ENCODE measurements at regions not wholly inside any gene's neighbourhood (a gene's known extent, or its start where the extent isn't known, plus 50 kb on each side); places are given as distances from the start of the nearest gene placed in this dataset.

- DNase-seq (ENCODE audit: extremely low read depth, low read depth, low spot score): no peak
Measured at GRCh38 chr12:28876196-28876798, 272.8 kb upstream of the FAR2 start.

GRCh38 chr12:28877854-28878253, 271.2 kb upstream of the FAR2 start:
- DNase-seq (ENCODE audit: extremely low read depth, low read depth, low spot score): no peak

- DNase-seq (ENCODE audit: extremely low read depth, low read depth, low spot score): no peak
Measured at GRCh38 chr12:28878629-28879028, 270.4 kb upstream of the FAR2 start.

- DNase-seq (ENCODE audit: extremely low read depth, low read depth, low spot score): no peak
Measured at GRCh38 chr12:28879379-28879778, 269.7 kb upstream of the FAR2 start.

GRCh38 chr12:28882444-28882843, 266.6 kb upstream of the FAR2 start:
- DNase-seq (ENCODE audit: extremely low read depth, low read depth, low spot score): no peak

GRCh38 chr12:28883406-28883997, 265.6 kb upstream of the FAR2 start:
- no peak for DNase-seq (ENCODE audit: extremely low read depth, low read depth, low spot score)

- DNase-seq (ENCODE audit: extremely low read depth, low read depth, low spot score): no peak
Measured at GRCh38 chr12:28884904-28885679, 264.0 kb upstream of the FAR2 start.

- DNase-seq (ENCODE audit: extremely low read depth, low read depth, low spot score): no peak
Measured at GRCh38 chr12:28885928-28886327, 263.1 kb upstream of the FAR2 start.

- no peak for DNase-seq (ENCODE audit: extremely low read depth, low read depth, low spot score)
Measured at GRCh38 chr12:28887461-28887990, 261.6 kb upstream of the FAR2 start.

GRCh38 chr12:28890664-28891063, 258.4 kb upstream of the FAR2 start:
- no peak for DNase-seq (ENCODE audit: extremely low read depth, low read depth, low spot score)

GRCh38 chr12:28891126-28891525, 258.0 kb upstream of the FAR2 start:
- no peak for DNase-seq (ENCODE audit: extremely low read depth, low read depth, low spot score)

GRCh38 chr12:28893365-28893764, 255.7 kb upstream of the FAR2 start:
- no peak for DNase-seq (ENCODE audit: extremely low read depth, low read depth, low spot score)

GRCh38 chr12:28893856-28894255, 255.2 kb upstream of the FAR2 start:
- no peak for DNase-seq (ENCODE audit: extremely low read depth, low read depth, low spot score)

GRCh38 chr12:28896421-28896820, 252.7 kb upstream of the FAR2 start:
- DNase-seq (ENCODE audit: extremely low read depth, low read depth, low spot score): no peak

GRCh38 chr12:28898038-28898437, 251.0 kb upstream of the FAR2 start:
- no peak for DNase-seq (ENCODE audit: extremely low read depth, low read depth, low spot score)

GRCh38 chr12:28899951-28900350, 249.1 kb upstream of the FAR2 start:
- no peak for DNase-seq (ENCODE audit: extremely low read depth, low read depth, low spot score)

- no peak for DNase-seq (ENCODE audit: extremely low read depth, low read depth, low spot score)
Measured at GRCh38 chr12:28905220-28905955, 243.7 kb upstream of the FAR2 start.

- no peak for DNase-seq (ENCODE audit: extremely low read depth, low read depth, low spot score)
Measured at GRCh38 chr12:28908646-28909045, 240.4 kb upstream of the FAR2 start.

GRCh38 chr12:28909291-28909690, 239.8 kb upstream of the FAR2 start:
- no peak for DNase-seq (ENCODE audit: extremely low read depth, low read depth, low spot score)

- DNase-seq (ENCODE audit: extremely low read depth, low read depth, low spot score): no peak
Measured at GRCh38 chr12:28925719-28926376, 223.2 kb upstream of the FAR2 start.

- DNase-seq (ENCODE audit: extremely low read depth, low read depth, low spot score): no peak
Measured at GRCh38 chr12:28930704-28931103, 218.4 kb upstream of the FAR2 start.
